ENCODE measurements at regions not wholly inside any gene's neighbourhood (a gene's known extent, or its start where the extent isn't known, plus 50 kb on each side); places are given as distances from the start of the nearest gene placed in this dataset.

DNA sequence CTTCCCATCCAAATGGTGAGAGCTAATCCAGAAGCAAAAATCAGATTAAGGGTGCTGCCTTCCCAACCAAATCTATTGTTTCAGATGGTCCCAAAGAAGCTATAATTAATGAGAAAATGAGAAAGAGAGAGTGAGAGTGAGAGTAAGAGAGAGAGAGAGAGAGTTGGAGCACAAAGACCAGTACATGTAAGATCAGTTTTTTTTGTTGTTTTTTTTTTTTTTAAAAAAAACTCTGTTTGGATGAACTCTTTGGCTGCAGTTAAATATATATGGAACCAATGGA is 305.6 kb downstream of the PTEN start:
- no peak for DNase-seq (ENCODE audit: low spot score)

DNA sequence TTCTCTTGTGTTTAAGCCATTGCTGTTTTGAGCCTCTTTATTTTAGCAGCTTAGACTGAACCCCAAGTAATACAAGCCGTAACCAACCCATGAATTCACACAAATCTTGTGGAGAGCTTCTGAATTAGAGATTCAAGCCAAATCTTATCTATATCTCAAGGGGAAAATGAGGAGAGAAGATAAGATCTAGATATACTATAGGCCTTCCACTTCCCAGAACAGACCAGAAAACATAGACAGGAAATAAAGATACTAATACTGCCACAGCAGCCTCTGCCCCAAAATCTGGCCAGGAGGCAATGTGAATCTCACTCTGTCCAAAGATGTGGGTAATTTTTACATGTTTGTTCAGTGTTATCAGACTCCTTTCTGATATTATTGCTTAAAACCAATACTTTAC is 307.2 kb downstream of the PTEN start:
- no peak for DNase-seq (ENCODE audit: low spot score)

- DNase-seq (ENCODE audit: low spot score) = no peak
Measured at GRCh38 chr10:88172159-88172558, 308.7 kb downstream of the PTEN start.

- no peak for DNase-seq (ENCODE audit: low spot score)
Measured at GRCh38 chr10:88174391-88174790, 311.0 kb downstream of the PTEN start.

DNA sequence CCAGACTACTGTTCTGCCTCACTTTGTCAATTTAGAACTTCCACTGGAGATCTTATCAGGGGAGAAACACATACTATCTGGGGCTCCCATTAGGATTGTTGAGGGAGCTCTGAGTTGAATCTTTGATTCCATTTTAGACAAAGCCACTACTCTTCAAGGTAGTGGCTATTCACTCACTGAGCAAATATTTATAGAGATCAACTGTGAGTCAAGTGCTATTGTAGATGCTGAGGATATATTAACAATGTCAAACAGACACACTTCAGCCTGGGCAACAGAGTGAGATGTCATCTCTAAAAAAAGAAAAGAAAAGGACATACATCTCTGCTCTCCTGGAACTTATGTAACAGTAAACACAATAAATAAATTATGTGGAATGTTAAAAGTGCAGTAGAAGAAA is 315.3 kb downstream of the PTEN start:
- DNase-seq (ENCODE audit: low spot score) = no peak

- DNase-seq (ENCODE audit: low spot score) = no peak
Measured at GRCh38 chr10:88179831-88180230, 316.4 kb downstream of the PTEN start.

DNA sequence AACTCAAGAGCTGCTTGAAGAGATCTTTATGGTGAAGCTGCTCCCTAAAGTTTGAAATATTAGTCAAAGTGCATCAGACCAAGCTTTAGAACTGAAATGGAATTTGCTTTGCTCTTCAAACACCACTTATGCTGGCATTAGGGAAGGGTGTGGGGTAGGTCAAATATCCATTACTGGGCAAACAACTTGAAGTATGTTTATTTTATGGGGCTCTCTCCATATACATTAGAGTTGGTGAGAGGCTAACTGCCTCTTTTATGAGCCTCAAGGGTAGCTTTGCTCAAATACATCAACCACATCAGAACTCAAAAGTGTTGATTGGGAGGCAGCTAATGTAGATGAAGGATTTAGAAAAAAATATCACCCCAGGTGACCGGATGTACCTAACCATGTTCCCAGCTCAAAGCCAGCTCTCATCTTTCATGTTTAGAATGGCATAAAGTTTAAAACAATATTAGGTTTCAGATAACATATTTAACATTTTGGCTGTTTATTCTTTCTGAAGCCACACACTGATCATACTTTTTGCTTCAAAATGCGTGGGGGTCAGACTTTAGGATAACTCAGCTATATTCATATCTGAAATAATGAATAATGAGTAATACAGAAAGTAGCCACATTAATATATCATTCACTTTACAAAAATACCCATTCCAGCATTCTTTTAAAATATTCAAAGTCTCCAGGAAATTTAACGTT is 318.6 kb downstream of the PTEN start:
- DNase-seq (ENCODE audit: low spot score) = no peak

GRCh38 chr10:88182601-88182930 is 319.1 kb downstream of the PTEN start:
- no peak for DNase-seq (ENCODE audit: low spot score)

GRCh38 chr10:88184543-88185297 is 321.3 kb downstream of the PTEN start:
- DNase-seq (ENCODE audit: low spot score) = no peak

GRCh38 chr10:88185830-88186229 is 322.4 kb downstream of the PTEN start:
- no peak for DNase-seq (ENCODE audit: low spot score)

GRCh38 chr10:88186335-88186734 is 322.9 kb downstream of the PTEN start:
- DNase-seq (ENCODE audit: low spot score) = no peak

GRCh38 chr10:88187472-88187871 is 324.0 kb downstream of the PTEN start:
- DNase-seq (ENCODE audit: low spot score) = no peak

GRCh38 chr10:88190123-88190522 is 326.7 kb downstream of the PTEN start:
- no peak for DNase-seq (ENCODE audit: low spot score)

DNA sequence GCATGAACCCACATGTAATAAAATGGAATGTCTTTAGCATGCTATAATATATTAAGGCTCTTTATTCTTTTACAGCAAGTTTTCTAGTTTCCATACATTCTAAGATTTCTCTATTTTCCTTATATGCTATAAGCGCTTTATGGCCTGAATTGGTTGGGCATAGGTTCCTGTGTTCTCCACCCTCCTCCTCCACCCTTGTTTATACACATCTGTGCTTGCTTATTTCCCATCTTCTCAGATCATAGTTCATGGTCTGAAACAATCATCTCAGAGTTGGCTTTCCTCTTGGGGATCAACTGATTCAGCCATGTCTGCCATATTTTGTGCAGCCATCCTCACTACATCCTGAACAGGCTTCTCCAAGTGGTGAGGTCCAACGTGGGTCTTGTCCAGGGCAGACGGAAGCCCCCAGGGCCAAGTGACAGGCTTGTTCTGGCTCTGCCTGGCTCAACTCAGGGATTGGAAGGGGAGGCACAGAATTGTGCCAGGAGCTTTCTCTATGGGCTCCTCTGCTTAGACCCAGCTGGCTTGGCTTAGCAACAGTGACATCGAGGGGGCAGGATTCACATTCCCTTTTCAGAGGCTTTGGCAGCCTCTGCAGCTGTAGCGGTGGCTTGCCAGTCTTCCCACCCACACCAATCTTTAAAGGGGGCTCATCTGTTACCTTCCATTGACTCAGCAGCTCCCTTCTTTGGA is 327.3 kb downstream of the PTEN start:
- DNase-seq (ENCODE audit: low spot score) = no peak

DNA sequence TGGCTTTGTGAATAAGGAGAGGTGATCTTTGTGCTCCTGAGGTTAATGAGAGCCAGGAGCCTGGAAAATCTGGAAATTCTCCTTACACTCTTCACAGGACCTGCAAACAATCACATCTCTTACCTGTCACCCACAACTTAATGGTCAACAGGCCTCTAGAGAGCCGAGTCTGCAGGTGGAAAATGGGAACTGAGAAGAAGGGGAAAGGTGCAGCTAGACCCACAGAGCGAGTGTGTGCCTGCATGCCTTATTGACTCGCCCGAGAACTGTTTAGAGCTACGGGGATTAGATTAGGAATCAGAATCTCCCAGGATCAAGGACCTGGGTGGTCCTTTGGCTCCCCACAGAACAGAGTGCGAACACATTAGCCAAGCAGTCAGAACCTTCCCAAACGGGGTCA is 329.6 kb downstream of the PTEN start:
- no peak for DNase-seq (ENCODE audit: low spot score)

GRCh38 chr10:88194041-88194887 is 330.8 kb downstream of the PTEN start:
- peak; percentile 1 for DNase-seq (ENCODE audit: low spot score)

DNA sequence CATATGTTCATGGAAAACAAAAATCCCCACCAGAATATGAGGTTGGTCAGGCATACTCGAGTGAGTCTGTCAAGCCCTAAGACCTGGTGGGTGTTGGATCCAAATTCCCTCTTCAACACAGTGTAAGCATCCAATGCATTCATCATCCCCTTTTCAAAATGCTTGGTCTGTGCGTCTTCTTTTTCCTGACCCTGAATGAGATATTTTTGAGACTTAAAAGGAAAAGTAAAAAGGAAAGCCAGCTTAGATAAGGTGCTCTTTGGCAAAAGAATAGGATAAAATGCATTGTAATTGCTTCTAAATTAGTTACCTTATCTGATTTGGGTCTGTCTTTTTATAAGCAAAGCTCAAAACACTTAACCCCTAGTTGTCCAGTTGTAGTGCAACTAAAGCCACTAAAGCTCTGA is 331.5 kb downstream of the PTEN start:
- no peak for DNase-seq (ENCODE audit: low spot score)

DNA sequence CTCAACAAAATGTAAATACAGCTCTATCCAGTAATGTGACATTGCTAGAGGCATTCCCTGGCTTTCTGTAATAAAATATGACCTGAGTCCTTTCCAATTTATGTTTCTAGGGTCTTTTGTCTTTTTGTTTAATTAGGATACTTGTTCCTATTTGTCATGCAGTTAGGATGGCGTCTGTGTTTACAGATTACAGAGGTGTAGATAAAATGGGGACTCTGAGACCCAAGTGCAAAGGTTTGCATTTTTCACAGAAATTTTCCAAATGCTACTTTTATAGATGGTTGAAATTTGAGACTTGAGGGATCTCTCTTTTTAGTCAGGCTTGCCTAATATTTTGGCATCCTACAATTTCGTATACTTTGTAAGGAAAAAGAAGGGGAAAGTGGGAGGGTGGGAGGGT is 332.4 kb downstream of the PTEN start:
- DNase-seq (ENCODE audit: low spot score) = no peak

DNA sequence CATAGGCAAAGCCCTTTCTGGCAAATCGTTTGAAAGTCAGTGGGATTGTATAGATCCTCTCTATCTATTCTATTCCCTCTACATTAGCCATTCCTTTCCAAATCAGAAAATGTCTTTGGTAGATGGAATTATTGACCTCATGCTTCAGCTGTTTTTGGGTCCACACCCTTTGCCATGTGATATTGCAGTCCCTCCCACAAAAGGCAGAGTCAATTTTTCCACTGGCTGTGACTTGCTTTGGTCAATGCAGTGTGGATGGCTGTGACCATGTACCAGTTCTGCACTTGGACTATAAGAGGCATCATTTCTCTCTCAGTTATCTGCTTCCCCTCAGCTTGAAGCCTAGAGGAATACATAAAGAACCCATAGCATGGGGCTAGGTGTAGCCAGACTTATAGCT is 332.9 kb downstream of the PTEN start:
- no peak for DNase-seq (ENCODE audit: low spot score)

DNA sequence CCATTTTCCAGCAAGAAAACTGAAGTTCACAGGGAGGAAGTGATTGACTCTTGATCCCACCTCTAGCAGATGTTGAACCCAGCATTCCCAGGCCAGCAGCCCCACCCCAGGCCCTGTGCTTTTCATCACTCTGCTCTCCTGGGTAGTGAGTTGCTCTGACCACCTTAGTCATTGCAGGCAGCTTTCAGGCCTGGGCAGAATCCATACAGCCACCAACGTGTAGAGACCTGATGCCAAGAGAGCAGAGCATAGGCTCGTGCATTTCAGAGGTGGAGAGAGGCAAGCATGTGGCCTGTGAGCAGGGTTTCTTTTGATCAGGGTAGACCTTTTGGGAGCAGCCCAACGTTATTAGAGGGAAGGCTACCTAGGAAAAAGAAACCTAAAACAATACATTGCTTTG is 334.6 kb downstream of the PTEN start:
- no peak for DNase-seq (ENCODE audit: low spot score)

- DNase-seq (ENCODE audit: low spot score) = no peak
Measured at GRCh38 chr10:88200312-88201032, 337.0 kb downstream of the PTEN start.

- DNase-seq (ENCODE audit: low spot score) = no peak
Measured at GRCh38 chr10:88205842-88206446, 342.5 kb downstream of the PTEN start.
